HCT116 (cell line): ENCODE measurements at regions not wholly inside any gene's neighbourhood (a gene's known extent, or its start where the extent isn't known, plus 50 kb on each side); places are given as distances from the start of the nearest gene placed in this dataset.

Experiments
- CTCF ChIP-seq, 3 experiments: fragments of 200-600 bp in 1 of 3; sonication (generic) in 1 of 3; IDR thresholded peaks in 2 of 3; conservative IDR thresholded peaks in 1 of 3; 2 replicates each; pipeline ENCODE4 v1.5.1; 2012 to 2017; ENCODE audit warnings: low read depth in 2 of 3, low read length in 2 of 3, antibody characterized with exemption in 1 of 3, borderline replicate concordance in 1 of 3, control low read depth in 1 of 3, mild to moderate bottlenecking in 1 of 3, mixed read lengths in 1 of 3, mixed run types in 1 of 3, moderate library complexity in 1 of 3; ENCODE audit not compliant: insufficient read depth in 1 of 3
- EGR1 ChIP-seq: IDR thresholded peaks from 2 replicates; pipeline ENCODE4 v1.6.1; 2012; ENCODE audit warnings: low read depth
- EZH2 ChIP-seq: fragments of 200-600 bp; sonication (generic); IDR thresholded peaks from 2 replicates; pipeline ENCODE4 v1.6.1; 2017; ENCODE audit warnings: antibody characterized with exemption, mixed run types
- EZH2phosphoT487 ChIP-seq: fragments of 200-600 bp; IDR thresholded peaks from 2 replicates; pipeline ENCODE4 v1.6.1; 2018; ENCODE audit warnings: antibody characterized with exemption, borderline replicate concordance
- FOSL1 ChIP-seq: IDR thresholded peaks from 2 replicates; pipeline ENCODE4 v1.6.1; 2012; ENCODE audit warnings: low read depth
- POLR2A ChIP-seq: IDR thresholded peaks from 2 replicates; pipeline ENCODE4 v1.7.0; 2011; ENCODE audit warnings: borderline replicate concordance; ENCODE audit not compliant: insufficient read depth, insufficient read length; ENCODE audit errors: extremely low read depth
- RAD21 ChIP-seq: IDR thresholded peaks from 2 replicates; pipeline ENCODE4 v1.6.1; 2012; ENCODE audit warnings: low read depth, mild to moderate bottlenecking
- SP1 ChIP-seq: IDR thresholded peaks from 2 replicates; pipeline ENCODE4 v1.6.1; 2012; ENCODE audit warnings: low read depth
- ZBTB33 ChIP-seq: IDR thresholded peaks from 2 replicates; pipeline ENCODE4 v1.6.1; 2011; ENCODE audit warnings: mild to moderate bottlenecking, low read length, moderate library complexity; ENCODE audit not compliant: insufficient replicate concordance; ENCODE audit errors: extremely low read depth
- ZNF274 ChIP-seq: fragments of 200-500 bp; sonication (Bioruptor generic); IDR thresholded peaks from 2 replicates; pipeline ENCODE4 v1.6.1; 2014; ENCODE audit warnings: mild to moderate bottlenecking, low read depth, low read length, inconsistent platforms
- TF ChIP-seq, protein P1 (sequence below): IDR thresholded peaks from 2 replicates; pipeline ENCODE4 v1.6.1; 2012; ENCODE audit warnings: low read depth

DNA sequence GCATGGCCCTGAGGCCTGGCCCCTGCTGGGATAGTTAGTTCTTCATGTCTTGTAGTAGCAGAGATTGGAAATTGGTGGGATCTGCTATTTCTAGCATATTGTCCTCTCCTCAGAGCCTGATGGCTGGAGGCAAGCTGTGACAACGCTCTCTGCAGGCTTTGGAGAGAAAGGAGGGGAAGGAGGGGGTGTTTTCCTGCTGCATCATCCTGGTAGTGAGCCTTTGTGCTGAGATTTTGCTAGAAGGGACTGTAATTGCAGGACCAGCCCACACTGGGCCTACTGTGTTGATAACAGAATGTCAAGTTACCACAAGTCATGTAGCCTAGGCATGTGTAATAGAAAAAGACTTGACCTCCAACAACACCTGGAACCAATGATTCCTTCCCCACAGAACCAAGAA lies 351.0 kb downstream of the SIPA1L2 start:
- TF ChIP-seq EGR1 (no peak), CTCF (IDR thresholded peaks at IDR 0.05 in 2 of 3, conservative IDR thresholded peaks at IDR 0.05 in 1 of 3; ENCODE audit: borderline replicate concordance in 1 of 3, insufficient read depth in 1 of 3, low read depth in 2 of 3, low read length in 2 of 3) (no peak), ZBTB33 (no peak), EZH2phosphoT487 (no peak), FOSL1 (no peak), POLR2A (no peak), RAD21 (no peak), ZNF274 (no peak), SP1 (no peak), EZH2 (no peak)
- TF ChIP-seq, protein P1, sequence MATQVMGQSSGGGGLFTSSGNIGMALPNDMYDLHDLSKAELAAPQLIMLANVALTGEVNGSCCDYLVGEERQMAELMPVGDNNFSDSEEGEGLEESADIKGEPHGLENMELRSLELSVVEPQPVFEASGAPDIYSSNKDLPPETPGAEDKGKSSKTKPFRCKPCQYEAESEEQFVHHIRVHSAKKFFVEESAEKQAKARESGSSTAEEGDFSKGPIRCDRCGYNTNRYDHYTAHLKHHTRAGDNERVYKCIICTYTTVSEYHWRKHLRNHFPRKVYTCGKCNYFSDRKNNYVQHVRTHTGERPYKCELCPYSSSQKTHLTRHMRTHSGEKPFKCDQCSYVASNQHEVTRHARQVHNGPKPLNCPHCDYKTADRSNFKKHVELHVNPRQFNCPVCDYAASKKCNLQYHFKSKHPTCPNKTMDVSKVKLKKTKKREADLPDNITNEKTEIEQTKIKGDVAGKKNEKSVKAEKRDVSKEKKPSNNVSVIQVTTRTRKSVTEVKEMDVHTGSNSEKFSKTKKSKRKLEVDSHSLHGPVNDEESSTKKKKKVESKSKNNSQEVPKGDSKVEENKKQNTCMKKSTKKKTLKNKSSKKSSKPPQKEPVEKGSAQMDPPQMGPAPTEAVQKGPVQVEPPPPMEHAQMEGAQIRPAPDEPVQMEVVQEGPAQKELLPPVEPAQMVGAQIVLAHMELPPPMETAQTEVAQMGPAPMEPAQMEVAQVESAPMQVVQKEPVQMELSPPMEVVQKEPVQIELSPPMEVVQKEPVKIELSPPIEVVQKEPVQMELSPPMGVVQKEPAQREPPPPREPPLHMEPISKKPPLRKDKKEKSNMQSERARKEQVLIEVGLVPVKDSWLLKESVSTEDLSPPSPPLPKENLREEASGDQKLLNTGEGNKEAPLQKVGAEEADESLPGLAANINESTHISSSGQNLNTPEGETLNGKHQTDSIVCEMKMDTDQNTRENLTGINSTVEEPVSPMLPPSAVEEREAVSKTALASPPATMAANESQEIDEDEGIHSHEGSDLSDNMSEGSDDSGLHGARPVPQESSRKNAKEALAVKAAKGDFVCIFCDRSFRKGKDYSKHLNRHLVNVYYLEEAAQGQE = no peak
